Gastroesophageal sphincter (tissue), 3 donors: ENCODE measurements at regions not wholly inside any gene's neighbourhood (a gene's known extent, or its start where the extent isn't known, plus 50 kb on each side); places are given as distances from the start of the nearest gene placed in this dataset.

Experiments
- CTCF ChIP-seq, 4 experiments: fragments of 200-600 bp in 2 of 4; fragments of 450-650 bp in 2 of 4; sonication (generic) in 1 of 4; IDR thresholded peaks; one replicate each; pipeline ENCODE4 v1.5.1; 2017 to 2019; ENCODE audit warnings: antibody characterized with exemption in 4 of 4, mild to moderate bottlenecking in 2 of 4, moderate library complexity in 2 of 4
- EP300 ChIP-seq: sonication (generic); formaldehyde crosslinking; IDR thresholded peaks from one replicate; pipeline ENCODE4 v1.6.1; 2017; ENCODE audit warnings: antibody characterized with exemption, mild to moderate bottlenecking
- POLR2A ChIP-seq, 2 donors: fragments of 450-650 bp; IDR thresholded peaks; one replicate each; pipeline ENCODE4 v1.6.1; 2017; ENCODE audit warnings: antibody characterized with exemption in 2 of 2, mild to moderate bottlenecking in 2 of 2, moderate library complexity in 1 of 2
- POLR2AphosphoS5 ChIP-seq: sonication (generic); formaldehyde crosslinking; IDR thresholded peaks from one replicate; pipeline ENCODE4 v1.6.1; 2017; ENCODE audit warnings: antibody characterized with exemption

- TF ChIP-seq POLR2A (IDR thresholded peaks at IDR 0.05) (no peak), CTCF (IDR thresholded peaks at IDR 0.05) (no peak), POLR2AphosphoS5 (no peak), EP300 (no peak)
These were observed 139.4 kb upstream of the TLR4 start for GRCh38 chr9:117564839-117565238.
